Bone marrow (tissue), 2 donors: ENCODE measurements at regions not wholly inside any gene's neighbourhood (a gene's known extent, or its start where the extent isn't known, plus 50 kb on each side); places are given as distances from the start of the nearest gene placed in this dataset.

Experiments
- DNase-seq, 2 donors: peaks; one replicate each; lab custom pipeline; 2025; lab: John Stamatoyannopoulos, UW

DNA sequence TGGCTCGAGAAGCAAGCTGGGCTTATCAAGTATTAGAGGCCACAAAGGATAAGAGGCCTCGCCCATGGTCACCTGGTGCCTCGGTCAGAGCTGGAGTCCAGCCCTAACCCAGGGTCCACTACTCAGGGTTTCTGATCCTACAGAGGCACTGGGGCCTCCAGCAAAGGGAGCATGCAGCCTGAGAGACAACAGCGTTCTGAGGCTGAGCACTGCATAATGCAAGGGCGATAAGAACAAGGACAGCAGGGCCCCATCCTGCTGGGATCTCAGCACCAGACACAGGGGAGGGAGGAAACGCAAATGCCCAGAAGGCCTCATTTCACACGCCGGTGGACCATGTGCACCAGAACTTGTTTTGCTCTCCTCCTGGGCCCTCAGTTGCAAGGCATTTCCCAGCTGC lies 63.0 kb downstream of the C5orf15 start:
- no peak for DNase-seq

- no peak for DNase-seq
Measured at GRCh38 chr5:133904641-133905040, 63.8 kb downstream of the C5orf15 start.

DNA sequence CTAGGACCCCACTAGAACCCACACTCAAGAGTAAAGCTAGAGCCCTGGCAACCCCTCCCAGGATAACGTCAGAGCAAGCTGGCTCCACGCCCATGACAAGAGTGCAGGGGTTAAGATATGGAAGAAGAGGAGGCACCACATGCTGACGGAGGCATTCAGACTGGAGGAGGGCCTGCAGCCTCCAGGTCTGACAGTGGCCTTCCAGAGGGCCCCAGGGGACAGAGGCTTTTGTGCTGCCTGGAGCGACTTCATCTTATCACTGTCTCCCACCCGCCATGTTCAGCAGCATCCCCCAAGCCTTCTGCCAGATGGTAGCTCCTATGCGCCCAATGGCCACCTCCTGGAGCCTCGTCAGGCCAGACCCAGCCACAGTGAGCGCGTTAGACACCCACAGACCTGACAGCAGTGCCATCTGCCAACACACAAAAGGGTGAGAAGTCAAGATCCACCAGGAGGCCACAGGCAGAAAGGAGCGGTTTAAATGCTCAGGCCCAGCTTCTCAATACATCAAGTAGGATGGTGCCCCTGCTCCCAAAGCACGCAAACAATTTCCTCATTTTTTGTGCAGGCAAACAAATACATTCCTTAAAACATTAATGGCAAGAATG lies 65.8 kb downstream of the C5orf15 start:
- DNase-seq, result no peak

- DNase-seq, result no peak
Measured at GRCh38 chr5:133900534-133901270, 67.7 kb downstream of the C5orf15 start.

DNA sequence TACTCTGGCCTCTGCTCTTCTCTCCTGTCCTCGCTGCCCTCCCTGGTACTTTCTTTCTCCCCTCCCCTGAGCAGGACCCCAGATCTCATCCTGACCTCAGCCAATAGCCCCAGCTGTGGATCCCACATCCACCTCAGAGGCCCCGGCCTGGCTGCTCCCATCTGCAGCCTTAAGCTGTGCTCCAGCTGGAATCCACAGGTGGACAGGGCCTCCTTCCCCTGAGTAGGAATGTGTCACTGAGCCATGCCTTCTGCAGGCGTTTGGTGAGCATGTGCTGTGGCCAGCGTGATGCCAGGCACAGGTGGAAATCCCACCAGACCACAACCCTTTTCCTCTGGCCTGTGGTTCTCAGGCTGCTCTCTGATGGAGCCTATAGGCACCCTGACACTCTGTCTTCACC lies 68.9 kb downstream of the C5orf15 start:
- no peak for DNase-seq

DNA sequence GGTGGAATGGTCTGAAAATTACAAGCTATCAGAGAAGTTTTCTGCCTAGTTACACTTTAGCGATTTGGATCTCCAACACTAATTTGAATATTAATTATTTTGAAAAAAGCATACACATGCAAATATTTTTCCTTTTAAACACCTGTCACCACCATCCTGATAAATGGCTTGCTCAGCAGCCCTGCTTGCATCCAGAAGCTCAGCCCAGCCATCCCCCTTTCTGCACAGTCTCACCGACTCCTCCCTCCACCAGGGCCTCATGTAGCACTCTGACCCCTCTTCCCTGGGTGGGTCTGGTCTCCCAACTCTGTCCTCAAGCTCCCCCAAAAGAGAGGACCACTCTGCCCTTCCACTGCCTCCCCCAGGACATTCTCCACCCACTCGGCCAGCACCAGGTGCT lies 70.0 kb downstream of the C5orf15 start:
- DNase-seq, result no peak

DNA sequence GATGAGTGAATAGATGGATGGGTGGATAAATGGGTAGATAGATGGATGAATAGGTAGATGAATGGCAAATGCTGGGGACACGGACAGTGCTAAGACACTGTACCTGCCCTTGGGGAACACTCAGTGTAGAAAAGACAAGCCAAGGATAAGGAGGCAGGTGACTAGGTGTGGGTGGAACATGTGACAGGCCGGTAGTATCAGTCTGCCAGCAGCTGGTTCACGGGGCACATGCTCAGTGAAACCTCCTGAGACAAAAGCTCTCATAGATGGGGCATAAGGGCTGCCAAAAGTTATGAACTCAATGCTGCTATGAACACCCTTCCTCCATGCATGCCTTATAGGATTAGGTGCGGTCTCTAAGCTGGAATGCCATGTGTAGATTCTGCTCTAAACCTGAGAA lies 71.0 kb downstream of the C5orf15 start:
- no peak for DNase-seq

- no peak for DNase-seq
Measured at GRCh38 chr5:133896873-133897272, 71.6 kb downstream of the C5orf15 start.

GRCh38 chr5:133895979-133896845 lies 72.2 kb downstream of the C5orf15 start:
- DNase-seq, result no peak

DNA sequence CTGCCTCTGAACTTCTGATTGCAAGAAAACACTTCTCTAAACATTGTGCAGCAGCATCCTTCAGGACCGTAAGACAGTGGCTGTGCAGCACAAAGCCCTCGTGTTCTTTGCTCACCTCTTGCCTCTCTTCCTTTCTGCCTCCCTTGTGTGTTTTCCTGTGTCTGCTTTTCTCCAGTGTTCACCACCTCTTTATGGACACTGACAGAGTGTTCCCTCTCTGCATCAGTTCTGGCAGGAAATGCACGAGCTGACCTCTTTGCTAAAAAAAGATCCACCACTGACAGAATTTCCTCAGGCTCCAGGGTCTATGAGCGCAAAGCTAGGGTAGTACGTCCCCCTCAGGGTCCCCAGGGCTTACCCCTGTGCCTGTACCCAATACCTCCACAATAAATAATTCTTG lies 74.3 kb downstream of the C5orf15 start:
- DNase-seq, result no peak

DNA sequence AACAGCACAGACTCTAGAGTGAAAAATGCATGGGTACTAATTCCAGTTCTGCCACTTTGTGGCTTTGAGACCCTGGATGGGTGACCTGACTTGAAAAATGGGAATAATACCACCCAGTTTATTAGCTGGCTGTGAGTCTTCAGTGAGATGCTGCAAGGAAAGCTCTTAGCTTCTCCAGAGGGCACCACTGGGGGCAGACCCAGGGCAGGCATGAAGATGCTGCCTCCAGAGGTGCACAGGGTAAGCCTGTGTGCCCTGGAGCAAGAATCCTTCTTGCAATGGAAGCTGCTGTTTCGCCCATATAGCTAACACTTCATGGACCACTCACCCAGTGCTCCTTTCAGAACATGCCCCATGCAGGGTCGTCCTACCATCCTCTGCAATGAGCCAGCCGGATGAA lies 75.7 kb downstream of the C5orf15 start:
- DNase-seq, result no peak

DNA sequence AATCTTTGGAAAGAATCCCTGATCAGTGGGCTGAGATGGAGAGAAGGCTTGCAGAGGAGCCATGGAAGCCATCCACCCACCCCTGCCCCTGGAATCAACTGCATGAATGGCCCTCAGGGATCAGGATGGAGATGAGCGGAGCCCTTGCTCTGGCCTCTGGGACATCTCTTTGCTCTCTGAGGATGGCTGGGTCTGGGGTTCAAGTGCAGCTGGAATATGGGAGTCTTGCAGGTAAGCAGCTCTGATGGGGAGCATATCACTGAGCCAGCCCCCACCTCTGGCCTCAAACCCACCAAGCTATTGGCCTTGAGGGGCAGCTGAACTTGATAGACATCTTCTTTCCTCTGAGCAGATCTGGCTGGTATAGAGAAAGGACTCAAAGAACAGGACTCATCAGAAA lies 76.1 kb downstream of the C5orf15 start:
- no peak for DNase-seq

DNA sequence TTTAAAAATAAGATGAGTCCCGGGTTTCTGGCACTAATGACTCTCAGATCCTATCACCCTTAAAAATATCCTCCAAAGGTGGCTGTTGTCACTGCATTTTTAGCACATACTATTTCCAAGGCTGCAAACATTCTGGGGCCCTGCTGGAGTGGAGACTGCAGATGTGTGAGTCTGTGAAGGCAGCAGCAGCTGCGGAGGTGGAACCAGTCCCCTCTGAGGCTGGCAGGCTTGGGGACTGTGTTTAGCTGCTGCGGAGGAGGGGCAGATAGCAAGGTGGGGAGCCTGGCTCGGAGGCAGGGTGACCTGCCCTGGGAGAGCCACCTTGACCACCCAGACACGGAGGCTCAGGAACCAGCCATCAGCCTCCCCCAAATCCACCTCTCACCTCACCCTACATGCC lies 77.0 kb downstream of the C5orf15 start:
- no peak for DNase-seq

GRCh38 chr5:133890776-133891280 lies 77.6 kb downstream of the C5orf15 start:
- DNase-seq, result no peak

DNA sequence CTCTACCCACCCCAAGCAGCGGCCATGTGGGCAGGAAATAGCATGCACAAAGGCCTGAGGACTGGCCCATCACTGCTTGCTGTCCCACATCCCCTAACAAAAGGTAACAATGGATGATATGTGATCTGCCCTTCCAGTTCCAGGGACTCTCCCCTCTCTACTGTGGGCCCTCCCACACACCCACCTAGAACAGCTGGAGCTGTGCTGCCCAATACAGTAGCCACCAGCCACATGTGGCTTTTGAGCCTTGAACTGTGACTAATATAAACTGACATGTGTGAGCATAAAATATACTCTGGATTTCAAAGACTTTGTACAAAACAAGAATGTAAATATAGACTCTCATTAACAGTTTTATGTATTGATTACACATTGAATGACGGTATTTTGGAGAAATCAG lies 78.1 kb downstream of the C5orf15 start:
- DNase-seq, result no peak

DNA sequence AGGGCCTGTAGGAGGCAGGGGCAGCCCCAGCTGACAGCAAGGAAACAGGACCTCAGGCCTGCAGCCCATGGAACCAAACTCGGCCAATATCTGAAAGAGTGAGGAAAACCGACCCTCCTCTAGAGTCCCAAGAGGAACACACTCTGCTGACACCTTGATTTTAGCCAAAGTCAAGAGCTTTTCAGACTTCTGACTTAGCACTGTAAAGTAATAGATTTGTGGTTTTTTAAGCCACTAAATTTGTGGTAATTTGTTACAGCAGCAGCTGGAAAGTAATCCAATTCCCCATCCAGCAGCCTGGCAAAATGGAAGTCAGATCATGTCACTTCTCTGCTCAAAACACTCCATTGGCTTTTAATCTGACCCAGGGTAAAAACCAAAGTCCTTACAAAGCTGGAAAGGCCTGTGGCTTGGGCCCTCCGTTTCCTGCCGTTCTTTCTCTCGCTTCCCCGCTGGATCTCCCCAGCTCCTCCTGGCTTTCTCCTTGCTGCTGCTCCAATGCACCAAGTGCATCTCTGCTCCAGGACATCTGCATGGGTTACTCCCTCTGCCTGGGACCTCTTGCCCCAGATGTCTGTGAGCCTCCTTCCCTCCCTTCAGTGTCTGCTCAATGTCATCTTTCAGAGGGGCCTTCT lies 79.0 kb downstream of the C5orf15 start:
- DNase-seq, result no peak

GRCh38 chr5:133888625-133888991 lies 79.8 kb downstream of the C5orf15 start:
- DNase-seq, result no peak

DNA sequence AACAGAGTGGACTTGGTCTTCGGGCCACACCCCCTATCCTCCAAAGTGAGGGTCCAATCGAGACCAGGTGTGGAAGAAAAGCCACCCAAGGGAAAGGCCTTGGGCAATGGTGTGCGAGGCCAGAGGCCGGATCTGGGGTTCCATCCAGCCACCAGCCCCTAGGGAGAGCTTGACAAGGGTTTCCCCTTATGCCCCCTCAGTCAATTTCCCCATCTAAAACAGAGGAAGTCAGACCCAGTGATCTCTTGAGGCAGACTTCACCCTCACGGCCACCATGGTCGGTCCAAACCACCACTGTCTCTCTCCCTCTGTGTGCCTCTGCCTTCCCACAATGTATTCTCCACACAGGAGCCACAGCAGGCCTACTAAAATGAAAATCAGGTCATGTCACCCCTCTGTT lies 82.9 kb downstream of the C5orf15 start:
- no peak for DNase-seq

GRCh38 chr5:133884569-133885311 lies 83.7 kb downstream of the C5orf15 start:
- no peak for DNase-seq

GRCh38 chr5:133883916-133884315 lies 84.5 kb downstream of the C5orf15 start:
- DNase-seq, result no peak

DNA sequence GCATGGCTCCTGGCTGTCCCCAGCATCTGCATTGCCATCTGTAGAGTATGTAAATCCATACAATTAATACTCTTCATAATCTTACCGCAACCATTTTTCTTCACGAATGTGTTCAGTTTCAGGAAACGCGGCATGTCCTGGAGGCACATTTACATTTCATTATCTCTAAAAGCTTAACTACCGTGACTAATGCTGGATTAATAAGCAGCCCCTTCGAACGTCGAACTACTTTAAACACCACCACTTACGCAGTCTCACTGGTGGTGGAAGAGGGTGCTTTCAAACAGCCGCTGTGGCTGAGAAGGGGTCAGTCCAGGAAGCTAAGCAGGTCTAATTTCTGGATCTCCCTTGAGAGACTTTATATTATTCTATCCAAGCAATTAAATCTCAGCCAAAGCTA lies 85.6 kb downstream of the C5orf15 start:
- no peak for DNase-seq

DNA sequence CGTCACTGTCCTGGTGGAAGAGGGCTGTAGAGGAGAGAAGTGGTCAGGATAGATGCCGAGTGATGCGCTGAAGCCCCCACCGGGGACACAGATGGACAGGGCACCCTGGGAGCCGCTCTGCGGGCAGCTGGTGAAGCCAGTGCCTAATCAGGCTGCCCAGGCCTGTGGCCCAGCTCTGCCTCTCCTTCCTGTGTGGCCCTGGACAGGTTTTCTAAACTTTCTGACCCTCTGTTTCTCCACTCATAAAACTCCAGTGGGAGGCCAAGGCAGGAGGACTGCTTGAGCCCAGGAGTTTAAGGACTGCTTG lies 86.1 kb downstream of the C5orf15 start:
- DNase-seq, result no peak
